Spleen (tissue), 11 donors: ENCODE measurements at regions not wholly inside any gene's neighbourhood (a gene's known extent, or its start where the extent isn't known, plus 50 kb on each side); places are given as distances from the start of the nearest gene placed in this dataset.

Source experiments
- DNase-seq: peaks from one replicate; pipeline ENCODE4 v3.0.0-alpha.2; 2020
- H3K27ac ChIP-seq, 8 donors: fragments of 200-600 bp; sonication (generic) in 7 of 8; 1 replicate in 4 of 8; 2 replicates in 4 of 8; pipeline versions ENCODE4 v1.5.0 to v1.8.0; 2016 to 2021; ENCODE audit warnings: inconsistent platforms in 4 of 8, mild to moderate bottlenecking in 4 of 8, moderate library complexity in 1 of 8
- H3K27me3 ChIP-seq, 7 donors: fragments of 200-600 bp; sonication (generic) in 6 of 7; replicated peaks in 1 of 7; 1 replicate in 4 of 7; 2 replicates in 3 of 7; pipeline versions ENCODE4 v1.5.0 to v1.8.0; 2016 to 2021; ENCODE audit warnings: inconsistent platforms in 3 of 7, mild to moderate bottlenecking in 1 of 7
- H3K36me3 ChIP-seq, 6 donors: fragments of 200-600 bp; sonication (generic) in 5 of 6; 1 replicate in 4 of 6; 2 replicates in 2 of 6; pipeline versions ENCODE4 v1.5.0 to v1.8.0; 2016 to 2021; ENCODE audit warnings: inconsistent platforms in 2 of 6
- H3K4me1 ChIP-seq, 6 donors: fragments of 200-600 bp; sonication (generic) in 5 of 6; 1 replicate in 3 of 6; 2 replicates in 3 of 6; pipeline versions ENCODE4 v1.5.0 to v1.8.0; 2016 to 2021; ENCODE audit warnings: inconsistent platforms in 3 of 6
- H3K4me3 ChIP-seq, 8 donors: fragments of 200-600 bp; sonication (generic) in 7 of 8; 1 replicate in 4 of 8; 2 replicates in 4 of 8; pipeline versions ENCODE4 v1.5.0 to v1.8.0; 2016 to 2021; ENCODE audit warnings: inconsistent platforms in 4 of 8, mild to moderate bottlenecking in 4 of 8, moderate library complexity in 2 of 8
- H3K9me3 ChIP-seq, 8 donors: fragments of 200-600 bp; sonication (generic) in 7 of 8; 1 replicate in 4 of 8; 2 replicates in 4 of 8; pipeline versions ENCODE4 v1.5.0 to v1.8.0; 2016 to 2021; ENCODE audit warnings: inconsistent platforms in 4 of 8
- CTCF ChIP-seq, 11 experiments: fragments of 200-600 bp in 7 of 11; fragments of 450-650 bp in 4 of 11; sonication (generic) in 4 of 11; IDR thresholded peaks in 8 of 11; conservative IDR thresholded peaks in 3 of 11; 1 replicate in 7 of 11; 2 replicates in 4 of 11; pipeline versions ENCODE4 v1.4.0 to v1.8.0; 2016 to 2021; ENCODE audit warnings: antibody characterized with exemption in 11 of 11, inconsistent platforms in 4 of 11, mild to moderate bottlenecking in 1 of 11
- POLR2A ChIP-seq, 3 donors: fragments of 450-650 bp; IDR thresholded peaks; one replicate each; pipeline ENCODE4 v1.5.1; 2017; ENCODE audit warnings: antibody characterized with exemption in 3 of 3, mild to moderate bottlenecking in 1 of 3
- POLR2AphosphoS5 ChIP-seq, 3 donors: sonication (generic); formaldehyde crosslinking; IDR thresholded peaks; one replicate each; pipeline ENCODE4 v1.5.1; 2017; ENCODE audit warnings: antibody characterized with exemption in 3 of 3
- WGBS, 5 donors: extraction: QIAGEN DNeasy Blood & Tissue Kit in 3 of 5; methylation state at CpG; one replicate each; pipeline versions ENCODE4 v1.1.5 to v1.1.7; 2013 to 2018; 5-methylcytosine and 5-hydroxymethylcytosine counted together
- intact Hi-C: fragments of 100-400 bp; cut with DNase I; formaldehyde crosslinking; loops from one replicate; pipeline ENCODE4 v1.15.0; 2023; ENCODE audit warnings: low total_unique reads
- donor health status: healthy with polysubstance abuse.
- donor health status: DM: no; HTN: no; CAD: no; lungs with moderate emphysema.
- donor health status: DM: no; HTN: no; CAD: no.
- donor health status: Bipolar disorder and iron deficiency.
- donor health status: healthy.
- donor health status: DM: no; HTN: no; CAD: no.
- donor health status: DM: yes; HTN: yes; CAD: no.

DNA sequence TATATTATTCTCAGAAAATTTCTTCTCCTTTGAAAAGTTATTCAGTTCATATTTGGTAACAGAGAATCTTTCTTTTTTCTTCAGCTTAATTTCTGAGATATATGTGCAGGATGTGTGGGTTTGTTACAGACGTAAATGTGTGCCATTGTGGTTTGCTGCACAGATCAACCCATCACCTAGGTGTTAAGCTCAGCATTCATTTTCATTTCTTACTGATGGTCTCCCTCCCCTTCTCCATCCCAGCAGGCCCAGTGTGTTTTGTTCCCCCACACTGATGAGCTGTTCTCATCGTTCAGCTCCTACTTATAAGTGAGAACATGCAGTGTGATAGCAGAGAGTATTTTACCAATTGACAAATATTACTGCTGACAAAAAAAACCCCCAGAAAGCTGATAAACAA lies 330.0 kb upstream of the CHD1 start:
- Histone ChIP-seq H3K27me3 (no peaks in the 10 kb centered on the region), H3K4me3 (no peak overlapping the region), H3K4me1 (no peaks in the 10 kb centered on the region), H3K36me3 (no peaks in the 10 kb centered on the region), H3K9me3 (peaks cover 2 to 41% (median 29%) of the 10 kb centered on the region in 8 donors), H3K27ac (no peak overlapping the region)
- DNase-seq, result no peak
- TF ChIP-seq POLR2AphosphoS5 (IDR thresholded peaks at IDR 0.05) (no peak), CTCF (IDR thresholded peaks at IDR 0.05 in 8 of 11, conservative IDR thresholded peaks at IDR 0.05 in 3 of 11) (no peak), POLR2A (IDR thresholded peaks at IDR 0.05) (no peak)
- WGBS, 5 donors, result 42 to 76% (median 60%) methylated on average over 2 of the region's 2 CpGs
- intact Hi-C loops, result no loop called here

DNA sequence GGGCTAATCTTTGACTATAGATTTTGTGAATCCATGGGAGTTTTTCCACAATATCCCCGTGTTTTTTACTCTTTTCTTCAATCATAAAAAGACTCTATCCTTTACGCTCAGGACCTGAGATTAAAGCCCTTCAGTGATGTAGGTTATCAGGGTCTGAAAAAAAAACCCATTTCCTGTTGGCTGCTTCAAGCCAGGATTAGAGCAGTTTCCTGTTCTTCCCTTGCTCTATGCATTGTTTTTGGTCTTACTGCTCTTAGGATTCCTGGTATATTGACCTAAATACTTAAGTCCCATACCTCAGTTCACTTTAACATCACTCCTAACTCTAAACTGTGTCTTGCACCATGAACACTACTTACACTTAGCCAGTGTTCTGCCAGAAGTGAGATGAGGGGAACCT lies 319.3 kb upstream of the CHD1 start:
- TF ChIP-seq CTCF (IDR thresholded peaks at IDR 0.05 in 8 of 11, conservative IDR thresholded peaks at IDR 0.05 in 3 of 11) (no peak), POLR2AphosphoS5 (IDR thresholded peaks at IDR 0.05) (no peak), POLR2A (IDR thresholded peaks at IDR 0.05) (no peak)
- Histone ChIP-seq H3K36me3 (no peaks in the 10 kb centered on the region), H3K9me3 (peaks cover 0 to 10% (median 0%) of the 10 kb centered on the region in 8 donors), H3K27me3 (no peaks in the 10 kb centered on the region), H3K27ac (no peak overlapping the region), H3K4me3 (no peak overlapping the region), H3K4me1 (no peaks in the 10 kb centered on the region)
- intact Hi-C loops, result no loop called here
- DNase-seq, result no peak
- 28 to 40% (median 33%) methylated on average over 2 of the region's 2 CpGs for WGBS, 5 donors

DNA sequence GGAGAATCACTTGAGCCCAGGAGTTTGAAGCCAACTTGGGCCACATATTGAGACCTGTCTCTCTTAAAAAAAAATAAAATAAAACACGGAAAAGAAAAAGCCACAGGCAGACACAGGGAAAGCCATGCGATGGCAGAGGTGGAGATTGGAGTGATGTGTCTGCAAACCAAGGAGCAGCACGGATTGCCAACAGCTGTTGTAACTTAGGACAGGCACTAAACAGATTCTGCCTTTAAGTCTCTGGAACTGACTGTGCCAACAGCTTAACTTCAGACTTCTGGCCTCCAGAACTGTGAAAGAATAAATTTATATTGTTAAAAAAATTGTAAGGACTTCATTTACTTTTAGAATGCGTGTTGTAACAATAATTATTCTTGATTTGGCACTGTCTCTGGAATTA lies 318.5 kb upstream of the CHD1 start:
- Histone ChIP-seq H3K4me1 (no peaks in the 10 kb centered on the region), H3K27ac (no peak overlapping the region), H3K36me3 (no peaks in the 10 kb centered on the region), H3K4me3 (no peak overlapping the region), H3K9me3 (peaks cover 0 to 3% (median 0%) of the 10 kb centered on the region in 8 donors), H3K27me3 (no peaks in the 10 kb centered on the region)
- WGBS, 5 donors, result 71 to 85% (median 76%) methylated on average over 4 of the region's 4 CpGs
- intact Hi-C loops, result no loop called here
- TF ChIP-seq CTCF (IDR thresholded peaks at IDR 0.05 in 8 of 11, conservative IDR thresholded peaks at IDR 0.05 in 3 of 11) (no peak), POLR2A (IDR thresholded peaks at IDR 0.05) (no peak), POLR2AphosphoS5 (IDR thresholded peaks at IDR 0.05) (no peak)
- no peak for DNase-seq

DNA sequence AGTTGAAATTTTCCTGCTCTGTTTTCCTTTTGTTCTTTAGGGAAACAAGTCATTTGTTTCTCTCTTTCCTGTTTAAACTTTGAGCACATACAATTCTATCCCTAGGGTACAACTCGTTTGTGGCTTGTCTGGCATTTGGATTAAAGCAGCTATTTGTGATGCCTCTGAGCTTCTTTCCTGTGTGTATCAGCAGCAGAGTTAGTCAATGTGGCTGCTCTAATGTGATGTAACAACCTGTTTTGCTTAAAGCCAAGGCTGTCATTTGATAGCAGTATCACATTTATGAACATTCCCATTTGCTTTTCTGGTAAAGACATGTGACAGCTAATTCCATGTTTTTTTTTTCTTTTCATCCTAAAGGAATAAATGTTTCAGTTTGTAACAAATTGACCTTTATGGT lies 314.3 kb upstream of the CHD1 start:
- TF ChIP-seq POLR2AphosphoS5 (IDR thresholded peaks at IDR 0.05) (no peak), CTCF (IDR thresholded peaks at IDR 0.05 in 8 of 11, conservative IDR thresholded peaks at IDR 0.05 in 3 of 11) (no peak), POLR2A (IDR thresholded peaks at IDR 0.05) (no peak)
- no peaks in the 10 kb centered on the region for H3K4me1 ChIP-seq
- no peak overlapping the region for H3K4me3 ChIP-seq
- H3K27ac ChIP-seq, result no peak overlapping the region
- no peaks in the 10 kb centered on the region for H3K36me3 ChIP-seq
- 4 to 17% (median 9%) methylated on average over 1 of the region's 1 CpG for WGBS, 5 donors
- no peaks in the 10 kb centered on the region for H3K9me3 ChIP-seq
- no peaks in the 10 kb centered on the region for H3K27me3 ChIP-seq
- no peak for DNase-seq
- intact Hi-C loops, result no loop called here
